Heart right ventricle (tissue), 16 donors: ENCODE measurements at regions not wholly inside any gene's neighbourhood (a gene's known extent, or its start where the extent isn't known, plus 50 kb on each side); places are given as distances from the start of the nearest gene placed in this dataset.

Experiments
- ATAC-seq, 8 donors: fragments of 200-7000 bp; cut with Tn5 transposase; one replicate each; pipeline ENCODE4 v1.9.1; 2020; ENCODE audit warnings: mild to moderate bottlenecking in 8 of 8, moderate library complexity in 8 of 8, moderate number of reproducible peaks in 1 of 8
- DNase-seq, 2 donors: peaks; one replicate each; pipeline ENCODE4 v3.0.0-alpha.2; 2020
- H3K27ac ChIP-seq, 10 donors: fragments of 200-600 bp; sonication (generic) in 2 of 10; one replicate each; pipeline versions ENCODE4 v1.5.0 to v1.8.0; 2020 to 2022; ENCODE audit warnings: mild to moderate bottlenecking in 3 of 10
- H3K27me3 ChIP-seq, 7 donors: fragments of 200-600 bp; one replicate each; pipeline ENCODE4 v1.8.0; 2021 to 2022; ENCODE audit warnings: mild to moderate bottlenecking in 2 of 7
- H3K36me3 ChIP-seq, 9 donors: fragments of 200-600 bp; sonication (generic) in 1 of 9; one replicate each; pipeline versions ENCODE4 v1.5.0 to v1.8.0; 2020 to 2022; ENCODE audit warnings: mild to moderate bottlenecking in 2 of 9
- H3K4me1 ChIP-seq, 9 donors: fragments of 200-600 bp; sonication (generic) in 1 of 9; one replicate each; pipeline versions ENCODE4 v1.5.0 to v1.8.0; 2020 to 2022; ENCODE audit warnings: mild to moderate bottlenecking in 4 of 9
- H3K4me3 ChIP-seq, 10 donors: fragments of 200-600 bp; sonication (generic) in 2 of 10; one replicate each; pipeline versions ENCODE4 v1.5.0 to v1.8.0; 2020 to 2022; ENCODE audit warnings: mild to moderate bottlenecking in 7 of 10, moderate library complexity in 2 of 10
- H3K9me3 ChIP-seq, 11 donors: fragments of 200-600 bp in 10 of 11; sonication (generic) in 2 of 11; one replicate each; pipeline versions ENCODE4 v1.5.0 to v1.8.0; 2013 to 2022; ENCODE audit warnings: mild to moderate bottlenecking in 2 of 11, control low read depth in 1 of 11, moderate library complexity in 1 of 11
- WGBS, 2 donors: extraction: QIAGEN DNeasy Blood & Tissue Kit; methylation state at CpG; one replicate each; pipeline ENCODE4 v1.1.7; 2013; ENCODE audit warnings: inconsistent platforms in 1 of 2; 5-methylcytosine and 5-hydroxymethylcytosine counted together
- intact Hi-C, 10 donors: fragments of 100-400 bp; cut with DNase I; formaldehyde crosslinking; loops; one replicate each; pipeline versions ENCODE4 v1.11.1 to v1.14.2; 2022
- TF ChIP-seq, protein P1 (sequence below), 9 donors: fragments of 200-600 bp; sonication (generic) in 2 of 9; IDR thresholded peaks; one replicate each; pipeline versions ENCODE4 v1.5.0 to v1.8.0; 2021 to 2022; ENCODE audit warnings: antibody characterized with exemption in 9 of 9, mild to moderate bottlenecking in 5 of 9, moderate library complexity in 1 of 9
- donor health status: Arrhythmogenic right ventricular cardiomyopathy.
- donor health status: ischemic (EF 13 %, LVEDD 7.1; RV severe dilation, severe dysfunction).
- donor health status: healthy with polysubstance abuse.
- donor health status: DM: no; HTN: yes; CAD: no.
- donor health status: DM: no; HTN: no; CAD: no.
- donor health status: ischemic (EF 25% LVEDD 6.9; RV normal size, moderate dysfunction).
- donor health status: ischemic (EF 25% LVEDD 5.7; RV mildly dilated, moderate dysfunction).
- donor health status: healthy.
- donor health status: DM: yes; HTN: yes; CAD: no.
- donor health status: Ischemic cardiomyopathy.
- donor health status: ischemic (EF 35%, LVEDD 5.7; RV mildly dilated, moderate dysfunction).
- donor health status: nonischemic (EF 11% LVEDD 7.7; RV severe dilation, severe dysfunction).
- donor health status: DM: yes; HTN: yes; CAD: no.
- donor health status: PGD.
- donor health status: ischemic (EF 29% LVEDD 5.4; RV normal size, mild dysfunction).
- donor health status: nonischemic (EF 23%, LVEDD 6.1; RV moderate dilation, normal function).

DNA sequence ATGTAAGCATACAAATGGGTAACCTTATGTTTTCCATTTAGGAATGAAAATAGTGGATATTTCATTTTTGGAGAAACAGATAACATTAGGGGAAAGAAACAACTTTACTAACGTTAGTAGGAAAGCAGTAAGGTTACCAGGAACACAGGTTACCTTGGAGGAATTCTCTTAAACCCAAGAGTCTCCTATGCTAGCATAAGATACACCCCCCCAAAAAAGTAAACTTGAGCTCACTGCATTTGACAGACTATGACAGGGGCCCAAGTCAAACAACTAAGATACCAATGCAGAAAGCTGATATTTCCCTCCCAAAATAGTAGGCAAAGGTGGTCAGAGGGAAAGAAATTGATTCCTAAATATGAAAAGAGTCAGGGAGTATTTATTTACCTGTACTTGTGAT lies 656.9 kb downstream of the DSC3 start:
- Histone ChIP-seq H3K4me3 (no peak overlapping the region), H3K36me3 (no peaks in the 10 kb centered on the region), H3K27me3 (no peaks in the 10 kb centered on the region), H3K27ac (no peak overlapping the region), H3K9me3 (peaks cover 0 to 18% (median 0%) of the 10 kb centered on the region in 11 donors), H3K4me1 (no peaks in the 10 kb centered on the region)
- no peak for DNase-seq
- intact Hi-C loops = no loop called here
- TF ChIP-seq, protein P1, sequence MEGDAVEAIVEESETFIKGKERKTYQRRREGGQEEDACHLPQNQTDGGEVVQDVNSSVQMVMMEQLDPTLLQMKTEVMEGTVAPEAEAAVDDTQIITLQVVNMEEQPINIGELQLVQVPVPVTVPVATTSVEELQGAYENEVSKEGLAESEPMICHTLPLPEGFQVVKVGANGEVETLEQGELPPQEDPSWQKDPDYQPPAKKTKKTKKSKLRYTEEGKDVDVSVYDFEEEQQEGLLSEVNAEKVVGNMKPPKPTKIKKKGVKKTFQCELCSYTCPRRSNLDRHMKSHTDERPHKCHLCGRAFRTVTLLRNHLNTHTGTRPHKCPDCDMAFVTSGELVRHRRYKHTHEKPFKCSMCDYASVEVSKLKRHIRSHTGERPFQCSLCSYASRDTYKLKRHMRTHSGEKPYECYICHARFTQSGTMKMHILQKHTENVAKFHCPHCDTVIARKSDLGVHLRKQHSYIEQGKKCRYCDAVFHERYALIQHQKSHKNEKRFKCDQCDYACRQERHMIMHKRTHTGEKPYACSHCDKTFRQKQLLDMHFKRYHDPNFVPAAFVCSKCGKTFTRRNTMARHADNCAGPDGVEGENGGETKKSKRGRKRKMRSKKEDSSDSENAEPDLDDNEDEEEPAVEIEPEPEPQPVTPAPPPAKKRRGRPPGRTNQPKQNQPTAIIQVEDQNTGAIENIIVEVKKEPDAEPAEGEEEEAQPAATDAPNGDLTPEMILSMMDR (IDR thresholded peaks at IDR 0.05) = no peak
- 62 to 83% methylated on average over 1 of the region's 1 CpG for WGBS, 2 donors
- no peak for ATAC-seq

DNA sequence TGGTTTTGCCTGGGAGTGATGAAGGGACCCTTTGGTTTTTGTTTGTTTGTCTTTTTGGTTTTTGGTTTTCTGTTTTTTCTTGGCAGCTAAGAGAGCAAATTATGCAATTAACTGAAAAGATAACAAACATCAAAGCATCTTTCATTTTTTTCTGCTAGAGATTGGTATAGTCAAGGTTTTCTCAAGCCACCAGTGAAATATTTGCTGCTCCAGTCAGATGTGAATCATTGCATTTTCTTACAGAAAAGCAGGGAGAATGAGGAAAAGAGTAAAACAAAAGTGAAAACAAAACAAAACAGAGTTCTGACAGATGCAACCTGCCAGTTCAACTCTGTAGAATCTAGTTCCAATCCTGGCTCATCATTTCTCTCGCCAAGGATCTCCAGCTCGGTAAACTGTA lies 660.7 kb downstream of the DSC3 start:
- DNase-seq (no peak), ATAC-seq (no peak)
- no peak overlapping the region for H3K4me3 ChIP-seq
- intact Hi-C loops = no loop called here
- TF ChIP-seq, protein P1 (IDR thresholded peaks at IDR 0.05) = no peak
- no peak overlapping the region for H3K27ac ChIP-seq
- H3K4me1 ChIP-seq = no peaks in the 10 kb centered on the region
- no peaks in the 10 kb centered on the region for H3K36me3 ChIP-seq
- peaks cover 0 to 34% (median 0%) of the 10 kb centered on the region in 11 donors for H3K9me3 ChIP-seq
- 90 to 95% methylated on average over 2 of the region's 2 CpGs for WGBS, 2 donors
- no peaks in the 10 kb centered on the region for H3K27me3 ChIP-seq

DNA sequence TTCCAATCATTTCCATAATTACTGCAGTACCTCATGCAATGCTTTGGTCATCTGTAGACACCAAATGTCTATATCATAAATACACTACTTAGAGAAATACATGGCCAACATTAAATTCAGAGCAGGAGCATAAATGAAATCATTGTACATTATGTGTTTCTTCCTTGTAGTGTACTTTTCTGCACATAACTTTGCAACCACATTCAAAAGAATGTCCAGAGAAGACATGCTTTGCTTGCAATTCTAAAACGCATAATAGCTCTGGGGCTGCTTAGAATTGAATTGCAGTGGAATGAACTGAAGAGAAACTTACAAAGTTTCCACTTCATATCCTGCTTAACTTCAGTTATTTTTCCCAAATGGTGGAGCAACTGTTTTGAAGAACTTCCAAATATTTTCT lies 664.4 kb downstream of the DSC3 start:
- H3K9me3 ChIP-seq = peaks cover 0 to 47% (median 8%) of the 10 kb centered on the region in 11 donors
- intact Hi-C loops = loop anchor here in 1 of 10 donors (10.0 kb wide), 1 partner anchor 77 kb away; no protein-coding TSS in a partner anchor
- 67 to 75% methylated on average over 1 of the region's 1 CpG for WGBS, 2 donors
- DNase-seq = no peak
- TF ChIP-seq, protein P1 (IDR thresholded peaks at IDR 0.05) = no peak
- no peaks in the 10 kb centered on the region for H3K36me3 ChIP-seq
- no peak overlapping the region for H3K4me3 ChIP-seq
- H3K27me3 ChIP-seq = no peaks in the 10 kb centered on the region
- ATAC-seq = no peak
- no peaks in the 10 kb centered on the region for H3K4me1 ChIP-seq
- no peak overlapping the region for H3K27ac ChIP-seq

DNA sequence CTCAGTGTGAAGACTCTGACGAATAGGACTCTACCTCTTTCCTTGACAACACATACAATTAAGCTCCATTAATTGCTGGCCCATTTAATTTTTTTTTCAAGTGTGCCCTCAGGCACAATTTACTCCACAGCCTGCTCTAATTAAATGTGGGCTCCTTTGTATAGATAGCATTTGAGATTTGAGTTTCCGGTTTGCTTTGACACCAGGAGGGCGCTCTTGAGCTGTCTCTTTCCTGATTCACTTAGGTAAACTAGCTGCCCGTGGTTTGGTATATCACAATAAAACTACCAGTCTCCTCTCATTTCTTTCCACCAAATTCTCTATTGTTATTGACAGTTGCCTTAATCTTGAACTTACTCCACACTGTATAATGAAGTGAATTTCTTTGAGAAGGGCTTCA lies 666.0 kb downstream of the DSC3 start:
- no peak overlapping the region for H3K4me3 ChIP-seq
- peaks cover 0 to 40% (median 8%) of the 10 kb centered on the region in 11 donors for H3K9me3 ChIP-seq
- intact Hi-C loops = loop anchor here in 1 of 10 donors (10.0 kb wide), 1 partner anchor 78 kb away; no protein-coding TSS in a partner anchor
- H3K27ac ChIP-seq = no peak overlapping the region
- DNase-seq (no peak), ATAC-seq (no peak)
- WGBS, 2 donors = 71 to 79% methylated on average over 4 of the region's 4 CpGs
- TF ChIP-seq, protein P1 (IDR thresholded peaks at IDR 0.05) = no peak
- no peaks in the 10 kb centered on the region for H3K36me3 ChIP-seq
- H3K27me3 ChIP-seq = no peaks in the 10 kb centered on the region
- no peaks in the 10 kb centered on the region for H3K4me1 ChIP-seq
